AG09309 (cell line): ENCODE measurements at regions not wholly inside any gene's neighbourhood (a gene's known extent, or its start where the extent isn't known, plus 50 kb on each side); places are given as distances from the start of the nearest gene placed in this dataset.
"Not testable (repeated sequence)": the region's sequence is repeated elsewhere in the genome, so short reads cannot be mapped to it uniquely, and the experiment has no call there.

Experiments used
- DNase-seq: peaks from one replicate; pipeline ENCODE4 v3.0.0-alpha.2; 2010; ENCODE audit warnings: low read depth
- H3K4me3 ChIP-seq: 2 replicates; pipeline ENCODE4 v1.5.1; 2011; ENCODE audit warnings: mild to moderate bottlenecking, low read depth, low read length, moderate library complexity; ENCODE audit not compliant: control insufficient read depth
- CTCF ChIP-seq: IDR thresholded peaks from 2 replicates; pipeline ENCODE4 v1.5.1; 2011; ENCODE audit warnings: mild to moderate bottlenecking, low read depth, low read length, inconsistent platforms; ENCODE audit not compliant: insufficient read depth, control insufficient read depth; ENCODE audit errors: missing control alignments

- DNase-seq = no peak
- TF ChIP-seq CTCF = no peak
- H3K4me3 ChIP-seq = no peak overlapping the region
These were observed 443.8 kb downstream of the LRRC70 start for GRCh38 chr5:63022403-63022802.

DNA sequence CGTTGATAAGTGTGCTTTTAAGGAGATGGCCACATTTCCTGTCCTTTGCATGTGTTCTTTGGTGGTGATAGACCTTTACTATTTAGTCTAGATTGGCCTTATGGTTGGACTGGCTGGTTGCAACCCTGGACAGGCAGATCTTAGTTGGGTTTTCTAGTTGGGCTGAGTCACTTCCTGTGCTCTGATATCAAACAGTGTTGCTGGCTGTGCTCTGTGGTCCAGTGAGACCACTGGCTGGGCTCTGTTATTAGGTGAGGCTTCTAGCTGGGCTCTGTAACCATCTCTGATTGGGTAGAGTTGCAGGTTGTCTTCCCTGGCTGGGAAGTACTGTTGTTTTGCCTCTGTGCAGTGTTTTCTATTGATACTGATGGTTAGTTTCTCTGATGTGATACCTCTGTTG is 432.5 kb downstream of the LRRC70 start:
- H3K4me3 ChIP-seq = no peak overlapping the region
- TF ChIP-seq CTCF = no peak
- DNase-seq = no peak

- DNase-seq = no peak
- H3K4me3 ChIP-seq = no peak overlapping the region
- TF ChIP-seq CTCF = no peak
These were observed 429.6 kb downstream of the LRRC70 start for GRCh38 chr5:63008195-63008594.

GRCh38 chr5:62994842-62995241 is 416.2 kb downstream of the LRRC70 start:
- H3K4me3 ChIP-seq, DNase-seq: not testable (repeated sequence)

- DNase-seq = no peak
- no peak overlapping the region for H3K4me3 ChIP-seq
- TF ChIP-seq CTCF = no peak
These were observed 407.1 kb downstream of the LRRC70 start for GRCh38 chr5:62985749-62986148.

- DNase-seq = no peak
- TF ChIP-seq CTCF = no peak
- H3K4me3 ChIP-seq = no peak overlapping the region
These were observed 403.7 kb downstream of the LRRC70 start for GRCh38 chr5:62982348-62982747.

DNA sequence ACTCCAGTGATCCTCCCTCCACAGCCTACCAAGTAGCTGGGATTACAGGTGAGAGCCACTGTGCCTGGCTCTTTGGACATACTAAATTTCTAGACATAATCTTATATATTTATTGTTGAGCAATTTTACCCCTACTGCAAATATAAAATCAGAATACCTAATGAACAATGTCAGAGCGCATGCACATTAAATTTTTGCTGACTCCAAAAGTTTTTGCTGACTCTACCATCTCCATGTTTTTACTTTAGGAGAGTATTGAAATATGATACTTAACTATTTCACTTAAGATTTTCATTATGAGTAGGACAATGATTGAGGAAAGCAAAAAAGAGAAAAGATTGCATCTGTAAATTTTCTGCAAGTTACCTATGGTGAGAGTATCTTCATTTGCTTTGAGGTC is 402.3 kb downstream of the LRRC70 start:
- no peak for DNase-seq
- TF ChIP-seq CTCF = no peak
- no peak overlapping the region for H3K4me3 ChIP-seq
